Keratinocyte (primary cell): ENCODE measurements at regions not wholly inside any gene's neighbourhood (a gene's known extent, or its start where the extent isn't known, plus 50 kb on each side); places are given as distances from the start of the nearest gene placed in this dataset.

Experiments used
- DNase-seq: peaks from one replicate; pipeline ENCODE4 v3.0.0-alpha.2; 2011; ENCODE audit warnings: low read depth, missing footprints, low spot score
- FAIRE-seq: peaks from 2 replicates; lab custom pipeline; 2011; peaks lifted over from hg19 to GRCh38; lab: Jason Lieb, UNC
- H2AFZ ChIP-seq: 2 replicates; pipeline ENCODE4 v1.6.0; 2012; ENCODE audit warnings: low read length, control low read depth, inconsistent platforms; ENCODE audit not compliant: control insufficient read depth
- H3K27ac ChIP-seq: 2 replicates; pipeline ENCODE4 v1.5.1; 2011; ENCODE audit warnings: low read length; ENCODE audit not compliant: control insufficient read depth, insufficient read depth
- H3K27me3 ChIP-seq: 3 replicates; pipeline ENCODE4 v1.6.0; 2011; ENCODE audit warnings: low read length; ENCODE audit not compliant: control insufficient read depth, insufficient read depth; ENCODE audit errors: extremely low read depth
- H3K36me3 ChIP-seq, 2 experiments: 2 replicates in 1 of 2; 3 replicates in 1 of 2; pipeline ENCODE4 v1.5.1; 2011; ENCODE audit warnings: low read length in 2 of 2, mild to moderate bottlenecking in 1 of 2; ENCODE audit not compliant: control insufficient read depth in 2 of 2, insufficient read depth in 2 of 2; ENCODE audit errors: extremely low read depth in 1 of 2
- H3K4me1 ChIP-seq: 3 replicates; pipeline ENCODE4 v1.5.1; 2011; ENCODE audit warnings: low read length; ENCODE audit not compliant: control insufficient read depth, insufficient read depth; ENCODE audit errors: extremely low read depth
- H3K4me2 ChIP-seq: 3 replicates; pipeline ENCODE4 v1.6.0; 2011; ENCODE audit warnings: low read depth, low read length; ENCODE audit not compliant: control insufficient read depth, insufficient read depth; ENCODE audit errors: extremely low read depth
- H3K4me3 ChIP-seq, 3 experiments: fragments of 200-600 bp in 1 of 3; sonication (generic) in 1 of 3; 2 replicates in 2 of 3; 3 replicates in 1 of 3; pipeline ENCODE4 v1.5.1; 2011 to 2016; ENCODE audit warnings: low read length in 3 of 3, mild to moderate bottlenecking in 3 of 3, control low read depth in 2 of 3, inconsistent platforms in 1 of 3, low read depth in 1 of 3, mixed read lengths in 1 of 3, mixed run types in 1 of 3, moderate library complexity in 1 of 3; ENCODE audit not compliant: control insufficient read depth in 2 of 3, insufficient read depth in 2 of 3; ENCODE audit errors: extremely low read depth in 1 of 3
- H3K79me2 ChIP-seq: 2 replicates; pipeline ENCODE4 v1.6.0; 2012; ENCODE audit warnings: low read length; ENCODE audit not compliant: control insufficient read depth, insufficient read depth
- H3K9ac ChIP-seq: 3 replicates; pipeline ENCODE4 v1.6.0; 2011; ENCODE audit warnings: low read length; ENCODE audit not compliant: control insufficient read depth, insufficient read depth; ENCODE audit errors: extremely low read depth
- H3K9me1 ChIP-seq: 3 replicates; pipeline ENCODE4 v1.6.0; 2011; ENCODE audit warnings: low read length; ENCODE audit not compliant: control insufficient read depth, insufficient read depth; ENCODE audit errors: extremely low read depth
- H3K9me3 ChIP-seq: 2 replicates; pipeline ENCODE4 v1.5.1; 2012; ENCODE audit warnings: low read depth, low read length; ENCODE audit not compliant: control insufficient read depth
- H4K20me1 ChIP-seq: 3 replicates; pipeline ENCODE4 v1.6.0; 2011; ENCODE audit warnings: low read length; ENCODE audit not compliant: control insufficient read depth, insufficient read depth; ENCODE audit errors: extremely low read depth
- CTCF ChIP-seq, 3 experiments: IDR thresholded peaks in 1 of 3; conservative IDR thresholded peaks in 1 of 3; optimal IDR thresholded peaks in 1 of 3; 2 replicates in 2 of 3; 3 replicates in 1 of 3; pipeline versions ENCODE3 to v1.5.1; 2011; ENCODE audit warnings: low read length in 3 of 3, mild to moderate bottlenecking in 3 of 3, moderate library complexity in 2 of 3, control low read depth in 1 of 3, inconsistent platforms in 1 of 3; ENCODE audit not compliant: insufficient read depth in 2 of 3; ENCODE audit errors: extremely low read depth in 1 of 3
- EZH2 ChIP-seq: IDR thresholded peaks from one replicate; pipeline ENCODE4 v1.6.1; 2012; ENCODE audit warnings: inconsistent platforms, mild to moderate bottlenecking, low read length, moderate library complexity
- dilution Hi-C: fragments of 300-500 bp; cut with MboI; formaldehyde crosslinking; loops from one replicate; pipeline ENCODE4 v1.7.0; 2020; ENCODE audit warnings: low sequenced_read_pairs; ENCODE audit not compliant: extremely low pct_ligation_motif_present

- Histone ChIP-seq H3K4me1 (no peaks in the 10 kb centered on the region), H3K4me2 (no peak overlapping the region), H3K27ac (no peak overlapping the region), H2AFZ (no peak overlapping the region), H3K9ac (no peak overlapping the region), H3K79me2 (no peaks in the 10 kb centered on the region), H3K9me3 (no peaks in the 10 kb centered on the region), H4K20me1 (no peaks in the 10 kb centered on the region), H3K4me3 (no peak overlapping the region), H3K27me3 (no peaks in the 10 kb centered on the region), H3K36me3 (no peaks in the 10 kb centered on the region), H3K9me1 (no peaks in the 10 kb centered on the region)
- no peak for DNase-seq
- dilution Hi-C loops, result no loop called here
- TF ChIP-seq EZH2, result no peak
- TF ChIP-seq CTCF (optimal IDR thresholded peaks at IDR 0.05 in 1 of 3, IDR thresholded peaks at IDR 0.05 in 1 of 3, conservative IDR thresholded peaks at IDR 0.05 in 1 of 3; ENCODE audit: extremely low read depth in 1 of 3, insufficient read depth in 2 of 3, low read length in 3 of 3), result no peak
- no peak for FAIRE-seq
Measured at GRCh38 chrX:88672261-88672660, 74.8 kb upstream of the CPXCR1 start.
